Keratinocyte (primary cell): ENCODE measurements at regions not wholly inside any gene's neighbourhood (a gene's known extent, or its start where the extent isn't known, plus 50 kb on each side); places are given as distances from the start of the nearest gene placed in this dataset.

ENCODE experiments used
- CTCF ChIP-seq, 3 experiments: IDR thresholded peaks in 1 of 3; conservative IDR thresholded peaks in 1 of 3; optimal IDR thresholded peaks in 1 of 3; 2 replicates in 2 of 3; 3 replicates in 1 of 3; pipeline versions ENCODE3 to v1.5.1; 2011; ENCODE audit warnings: low read length in 3 of 3, mild to moderate bottlenecking in 3 of 3, moderate library complexity in 2 of 3, control low read depth in 1 of 3, inconsistent platforms in 1 of 3; ENCODE audit not compliant: insufficient read depth in 2 of 3; ENCODE audit errors: extremely low read depth in 1 of 3
- EZH2 ChIP-seq: IDR thresholded peaks from one replicate; pipeline ENCODE4 v1.6.1; 2012; ENCODE audit warnings: inconsistent platforms, mild to moderate bottlenecking, low read length, moderate library complexity

- no peak for TF ChIP-seq CTCF (optimal IDR thresholded peaks at IDR 0.05 in 1 of 3, IDR thresholded peaks at IDR 0.05 in 1 of 3, conservative IDR thresholded peaks at IDR 0.05 in 1 of 3; ENCODE audit: extremely low read depth in 1 of 3, insufficient read depth in 2 of 3, low read length in 3 of 3)
- TF ChIP-seq EZH2: no peak
These were observed 283.2 kb upstream of the TMEM161B start for GRCh38 chr5:88551724-88552345.
